ENCODE measurements at regions not wholly inside any gene's neighbourhood (a gene's known extent, or its start where the extent isn't known, plus 50 kb on each side); places are given as distances from the start of the nearest gene placed in this dataset.

DNA sequence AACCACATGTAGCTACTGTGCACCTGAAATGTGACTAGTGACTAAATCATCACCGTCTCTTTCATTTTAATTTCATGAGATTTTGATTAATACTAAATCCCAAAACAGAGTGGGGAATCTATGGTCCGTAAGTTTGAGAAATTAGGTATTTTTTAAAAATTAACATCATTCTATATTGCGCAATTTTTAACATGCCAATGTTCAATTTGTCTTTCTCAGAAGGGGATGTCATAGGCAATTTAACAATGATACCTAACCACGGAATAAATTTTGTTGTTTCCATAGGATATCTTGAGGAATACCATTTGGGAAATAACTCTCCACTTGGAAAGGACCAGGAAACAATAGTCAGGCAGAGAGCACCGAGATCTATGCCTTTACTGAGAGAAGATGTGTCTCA is 267.7 kb downstream of the FAM76B start:
- TF ChIP-seq, protein P1, sequence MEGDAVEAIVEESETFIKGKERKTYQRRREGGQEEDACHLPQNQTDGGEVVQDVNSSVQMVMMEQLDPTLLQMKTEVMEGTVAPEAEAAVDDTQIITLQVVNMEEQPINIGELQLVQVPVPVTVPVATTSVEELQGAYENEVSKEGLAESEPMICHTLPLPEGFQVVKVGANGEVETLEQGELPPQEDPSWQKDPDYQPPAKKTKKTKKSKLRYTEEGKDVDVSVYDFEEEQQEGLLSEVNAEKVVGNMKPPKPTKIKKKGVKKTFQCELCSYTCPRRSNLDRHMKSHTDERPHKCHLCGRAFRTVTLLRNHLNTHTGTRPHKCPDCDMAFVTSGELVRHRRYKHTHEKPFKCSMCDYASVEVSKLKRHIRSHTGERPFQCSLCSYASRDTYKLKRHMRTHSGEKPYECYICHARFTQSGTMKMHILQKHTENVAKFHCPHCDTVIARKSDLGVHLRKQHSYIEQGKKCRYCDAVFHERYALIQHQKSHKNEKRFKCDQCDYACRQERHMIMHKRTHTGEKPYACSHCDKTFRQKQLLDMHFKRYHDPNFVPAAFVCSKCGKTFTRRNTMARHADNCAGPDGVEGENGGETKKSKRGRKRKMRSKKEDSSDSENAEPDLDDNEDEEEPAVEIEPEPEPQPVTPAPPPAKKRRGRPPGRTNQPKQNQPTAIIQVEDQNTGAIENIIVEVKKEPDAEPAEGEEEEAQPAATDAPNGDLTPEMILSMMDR (IDR thresholded peaks at IDR 0.05; ENCODE audit: borderline replicate concordance, extremely low read depth, insufficient read depth) = no peak
- intact Hi-C loops (cut with DNase I) = no loop called here
- DNase-seq = no peak
- H3K27ac ChIP-seq (ENCODE audit: low read depth in 2 of 2, low read length in 2 of 2) = no peak overlapping the region
- no peaks in the 10 kb centered on the region for H3K36me3 ChIP-seq (ENCODE audit: control insufficient read depth in 2 of 3, insufficient read depth in 3 of 3, low read length in 3 of 3)
- no peak overlapping the region for H3K9ac ChIP-seq (ENCODE audit: low read length in 3 of 3)
- H3K4me3 ChIP-seq (ENCODE audit: low read length in 3 of 3) = no peak overlapping the region
- H3K27me3 ChIP-seq (ENCODE audit: control insufficient read depth, insufficient read depth, low read length) = no peaks in the 10 kb centered on the region
- peaks cover 0 to 3% (median 0%) of the 10 kb centered on the region in 3 donors for H3K4me1 ChIP-seq (ENCODE audit: control insufficient read depth in 2 of 3, insufficient read depth in 2 of 3, low read depth in 1 of 3, low read length in 3 of 3)
- FAIRE-seq = no peak
- H3K9me3 ChIP-seq (ENCODE audit: control insufficient read depth in 2 of 3, insufficient read depth in 1 of 3, low read length in 3 of 3) = no peaks in the 10 kb centered on the region

DNA sequence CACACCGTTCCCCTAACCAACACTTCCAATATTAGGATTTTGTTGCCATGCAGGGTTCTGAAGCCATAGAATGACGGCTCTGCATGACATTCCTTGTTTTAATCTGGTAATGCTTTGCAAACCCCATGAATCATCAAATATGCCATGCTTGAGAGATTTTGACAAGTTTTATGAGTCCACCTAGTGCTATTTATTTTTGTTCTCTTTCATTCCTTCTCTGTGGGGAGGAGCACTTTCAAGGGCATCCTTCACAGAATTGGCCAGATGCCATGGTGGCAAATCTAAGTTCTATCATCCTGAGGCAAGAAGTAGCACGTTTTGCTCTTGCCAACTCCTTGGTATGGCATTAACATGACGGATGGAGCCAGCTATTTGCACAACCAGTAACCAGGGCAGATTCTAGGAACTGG is 268.4 kb downstream of the FAM76B start:
- TF ChIP-seq, protein P1 (IDR thresholded peaks at IDR 0.05; ENCODE audit: borderline replicate concordance, extremely low read depth, insufficient read depth) = no peak
- Histone ChIP-seq H3K27me3 (ENCODE audit: control insufficient read depth, insufficient read depth, low read length) (no peaks in the 10 kb centered on the region), H3K36me3 (ENCODE audit: control insufficient read depth in 2 of 3, insufficient read depth in 3 of 3, low read length in 3 of 3) (no peaks in the 10 kb centered on the region), H3K9ac (ENCODE audit: low read length in 3 of 3) (no peak overlapping the region), H3K27ac (ENCODE audit: low read depth in 2 of 2, low read length in 2 of 2) (no peak overlapping the region), H3K9me3 (ENCODE audit: control insufficient read depth in 2 of 3, insufficient read depth in 1 of 3, low read length in 3 of 3) (no peaks in the 10 kb centered on the region), H3K4me3 (ENCODE audit: low read length in 3 of 3) (no peak overlapping the region), H3K4me1 (ENCODE audit: control insufficient read depth in 2 of 3, insufficient read depth in 2 of 3, low read depth in 1 of 3, low read length in 3 of 3) (peaks cover 0 to 3% (median 0%) of the 10 kb centered on the region in 3 donors)
- intact Hi-C loops (cut with DNase I) = no loop called here
- DNase-seq (peak in 1 of 5 donors; percentile 40), FAIRE-seq (no peak)

DNA sequence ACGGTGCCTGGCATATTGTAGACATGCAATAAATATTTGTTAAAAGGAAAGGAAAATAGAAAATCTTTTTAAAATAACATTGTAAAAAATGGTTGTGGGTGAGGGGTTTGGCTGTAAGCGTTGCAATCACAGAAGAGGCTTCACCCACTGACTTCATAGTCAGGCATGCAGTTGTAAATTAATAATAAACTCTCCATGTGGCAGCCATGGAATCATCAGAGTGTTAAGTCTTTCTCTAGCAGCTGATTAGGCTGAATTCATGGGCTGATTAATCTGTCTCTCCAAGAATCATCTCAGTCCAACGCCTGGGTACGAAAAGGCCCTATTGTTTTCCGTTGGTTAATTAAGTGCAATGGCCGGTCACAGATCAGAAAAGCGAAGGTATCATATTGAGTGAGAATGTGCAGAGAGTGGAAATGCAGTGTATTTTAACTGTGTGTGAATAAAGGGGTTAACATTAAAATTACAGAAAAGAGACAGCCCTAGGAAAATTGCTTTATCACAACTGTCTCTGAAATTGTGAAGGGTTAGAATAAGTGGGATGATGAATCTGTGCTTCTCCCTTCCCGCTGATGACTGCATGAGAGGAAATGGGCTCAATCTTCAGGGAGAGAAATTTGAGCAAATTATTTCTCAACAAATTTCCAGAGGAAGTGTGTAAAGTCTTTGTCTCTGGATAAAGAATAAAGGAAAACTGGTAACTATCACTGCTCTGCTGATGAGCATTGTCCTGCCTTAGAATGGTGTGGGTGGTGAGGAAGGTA is 269.0 kb downstream of the FAM76B start:
- peaks cover 0 to 3% (median 0%) of the 10 kb centered on the region in 3 donors for H3K4me1 ChIP-seq (ENCODE audit: control insufficient read depth in 2 of 3, insufficient read depth in 2 of 3, low read depth in 1 of 3, low read length in 3 of 3)

More for the DNA sequence above, 269.0 kb downstream of the FAM76B start:
- no peaks in the 10 kb centered on the region for H3K9me3 ChIP-seq (ENCODE audit: control insufficient read depth in 2 of 3, insufficient read depth in 1 of 3, low read length in 3 of 3)
- no peak overlapping the region for H3K27ac ChIP-seq (ENCODE audit: low read depth in 2 of 2, low read length in 2 of 2)
- FAIRE-seq = no peak
- TF ChIP-seq, protein P1 (IDR thresholded peaks at IDR 0.05; ENCODE audit: borderline replicate concordance, extremely low read depth, insufficient read depth) = no peak
- H3K4me3 ChIP-seq (ENCODE audit: low read length in 3 of 3) = no peak overlapping the region
- H3K36me3 ChIP-seq (ENCODE audit: control insufficient read depth in 2 of 3, insufficient read depth in 3 of 3, low read length in 3 of 3) = no peaks in the 10 kb centered on the region
- no peak overlapping the region for H3K9ac ChIP-seq (ENCODE audit: low read length in 3 of 3)
- H3K27me3 ChIP-seq (ENCODE audit: control insufficient read depth, insufficient read depth, low read length) = no peaks in the 10 kb centered on the region
- intact Hi-C loops (cut with DNase I) = no loop called here
- no peak for DNase-seq
